DOHH2 (cell line): ENCODE measurements at regions not wholly inside any gene's neighbourhood (a gene's known extent, or its start where the extent isn't known, plus 50 kb on each side); places are given as distances from the start of the nearest gene placed in this dataset.

Experiments
- H3F3A ChIP-seq: fragments of 200-600 bp; sonication (generic), shearing (Covaris generic); 2 replicates; pipeline ENCODE4 v1.6.0; 2016; ENCODE audit warnings: antibody characterized with exemption, mild to moderate bottlenecking; ENCODE audit not compliant: control insufficient read depth, insufficient read depth
- H3K27ac ChIP-seq: fragments of 200-600 bp; sonication (generic); 2 replicates; pipeline ENCODE4 v1.5.1; 2014; ENCODE audit warnings: low read depth, mild to moderate bottlenecking, low read length, moderate library complexity
- H3K27me3 ChIP-seq: fragments of 200-600 bp; sonication (generic); 2 replicates; pipeline ENCODE4 v1.6.1; 2014; ENCODE audit warnings: mild to moderate bottlenecking, low read length, mixed read lengths; ENCODE audit not compliant: control insufficient read depth
- H3K36me3 ChIP-seq: fragments of 200-600 bp; sonication (generic); 2 replicates; pipeline ENCODE4 v1.6.1; 2014; ENCODE audit warnings: mild to moderate bottlenecking, low read length, moderate library complexity, mixed read lengths; ENCODE audit not compliant: control insufficient read depth
- H3K4me1 ChIP-seq: fragments of 200-600 bp; sonication (generic); 2 replicates; pipeline ENCODE4 v1.6.1; 2014; ENCODE audit warnings: mild to moderate bottlenecking, low read length, mixed read lengths; ENCODE audit not compliant: control insufficient read depth
- H3K4me2 ChIP-seq: fragments of 200-600 bp; sonication (generic); 2 replicates; pipeline ENCODE4 v1.6.0; 2014; ENCODE audit warnings: mild to moderate bottlenecking, low read length, moderate library complexity
- H3K4me3 ChIP-seq: fragments of 200-600 bp; sonication (generic); 2 replicates; pipeline ENCODE4 v1.5.1; 2014; ENCODE audit warnings: mild to moderate bottlenecking, low read length, mixed read lengths
- H3K79me2 ChIP-seq: fragments of 200-600 bp; sonication (generic); 2 replicates; pipeline ENCODE4 v1.6.1; 2014; ENCODE audit warnings: mild to moderate bottlenecking, low read length, mixed read lengths; ENCODE audit not compliant: control insufficient read depth
- H3K9me2 ChIP-seq: fragments of 200-600 bp; sonication (generic); replicated peaks from 2 replicates; pipeline ENCODE4 v1.6.1; 2014; ENCODE audit warnings: mild to moderate bottlenecking, low read length, mixed read lengths; ENCODE audit not compliant: control insufficient read depth
- H3K9me3 ChIP-seq: fragments of 200-600 bp; sonication (generic); 2 replicates; pipeline ENCODE4 v1.6.1; 2014; ENCODE audit warnings: antibody characterized with exemption, low read length, mixed read lengths; ENCODE audit not compliant: control insufficient read depth, insufficient read depth
- H4K20me1 ChIP-seq: fragments of 200-600 bp; sonication (generic); 2 replicates; pipeline ENCODE4 v1.6.0; 2014; ENCODE audit warnings: low read depth, mild to moderate bottlenecking, antibody characterized with exemption, low read length, moderate library complexity; ENCODE audit not compliant: control insufficient read depth, insufficient read depth
- CTCF ChIP-seq: fragments of 200-600 bp; sonication (generic); IDR thresholded peaks from one replicate; pipeline ENCODE4 v1.5.1; 2014; ENCODE audit warnings: antibody characterized with exemption, mild to moderate bottlenecking, low read depth, low read length; ENCODE audit not compliant: poor library complexity, severe bottlenecking
- EZH2phosphoT487 ChIP-seq: fragments of 200-600 bp; sonication (generic); IDR thresholded peaks from 2 replicates; pipeline ENCODE4 v1.6.1; 2017; ENCODE audit warnings: borderline replicate concordance, mild to moderate bottlenecking, antibody characterized with exemption, low read length, moderate library complexity, mixed read lengths

GRCh38 chr5:39494534-39494933, 69.8 kb upstream of the DAB2 start:
- H3K4me3 ChIP-seq = no peak overlapping the region
- no peaks in the 10 kb centered on the region for H3K79me2 ChIP-seq
- no peak overlapping the region for H3K4me2 ChIP-seq
- H3F3A ChIP-seq = no peaks in the 10 kb centered on the region
- no peaks in the 10 kb centered on the region for H3K9me2 ChIP-seq
- H3K27ac ChIP-seq = no peak overlapping the region
- no peaks in the 10 kb centered on the region for H3K9me3 ChIP-seq
- H4K20me1 ChIP-seq = no peaks in the 10 kb centered on the region
- H3K4me1 ChIP-seq = no peaks in the 10 kb centered on the region
- no peaks in the 10 kb centered on the region for H3K27me3 ChIP-seq
- H3K36me3 ChIP-seq = no peaks in the 10 kb centered on the region
- TF ChIP-seq EZH2phosphoT487 (no peak), CTCF (no peak)

GRCh38 chr5:39494107-39494510, 69.3 kb upstream of the DAB2 start:
- TF ChIP-seq CTCF (no peak), EZH2phosphoT487 (no peak)
- no peaks in the 10 kb centered on the region for H3K9me3 ChIP-seq
- H3K4me1 ChIP-seq = no peaks in the 10 kb centered on the region
- no peaks in the 10 kb centered on the region for H3F3A ChIP-seq
- H3K4me2 ChIP-seq = no peak overlapping the region
- no peaks in the 10 kb centered on the region for H3K27me3 ChIP-seq
- no peak overlapping the region for H3K27ac ChIP-seq
- no peaks in the 10 kb centered on the region for H3K79me2 ChIP-seq
- H3K36me3 ChIP-seq = no peaks in the 10 kb centered on the region
- H3K9me2 ChIP-seq = no peaks in the 10 kb centered on the region
- no peaks in the 10 kb centered on the region for H4K20me1 ChIP-seq
- no peak overlapping the region for H3K4me3 ChIP-seq

GRCh38 chr5:39491210-39491609, 66.4 kb upstream of the DAB2 start:
- Histone ChIP-seq H3K9me3 (no peaks in the 10 kb centered on the region), H3K27ac (no peak overlapping the region), H3F3A (no peaks in the 10 kb centered on the region), H3K4me3 (no peak overlapping the region), H3K4me2 (no peak overlapping the region), H3K36me3 (no peaks in the 10 kb centered on the region), H3K79me2 (no peaks in the 10 kb centered on the region), H3K9me2 (no peaks in the 10 kb centered on the region), H3K4me1 (no peaks in the 10 kb centered on the region), H3K27me3 (no peaks in the 10 kb centered on the region), H4K20me1 (no peaks in the 10 kb centered on the region)
- TF ChIP-seq CTCF (no peak), EZH2phosphoT487 (no peak)

DNA sequence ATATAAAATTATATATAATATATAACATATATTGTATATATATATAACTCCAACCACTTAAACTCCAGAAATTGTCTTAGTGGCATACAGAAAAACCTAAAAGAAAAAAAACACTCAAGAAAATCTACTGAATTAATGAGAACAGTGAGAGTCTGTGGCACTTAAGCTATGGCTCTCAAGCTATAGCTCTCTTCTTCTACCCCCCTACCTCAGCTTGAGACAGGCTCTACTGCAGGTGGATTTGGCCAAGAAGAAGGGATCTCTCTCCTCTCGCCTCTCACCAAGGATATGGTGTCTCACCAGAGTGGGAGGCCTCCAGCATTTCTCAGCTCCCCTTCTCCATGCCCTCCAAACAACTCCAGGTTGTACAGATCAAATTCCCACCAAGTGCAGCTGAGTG, 64.5 kb upstream of the DAB2 start:
- H3K4me1 ChIP-seq = no peaks in the 10 kb centered on the region
- H3F3A ChIP-seq = no peaks in the 10 kb centered on the region
- no peaks in the 10 kb centered on the region for H3K27me3 ChIP-seq
- H3K9me2 ChIP-seq = no peaks in the 10 kb centered on the region
- TF ChIP-seq EZH2phosphoT487 (no peak), CTCF (no peak)
- no peaks in the 10 kb centered on the region for H3K79me2 ChIP-seq
- H4K20me1 ChIP-seq = no peaks in the 10 kb centered on the region
- H3K27ac ChIP-seq = no peak overlapping the region
- H3K4me2 ChIP-seq = no peak overlapping the region
- no peaks in the 10 kb centered on the region for H3K36me3 ChIP-seq
- H3K9me3 ChIP-seq = no peaks in the 10 kb centered on the region
- no peak overlapping the region for H3K4me3 ChIP-seq
